B cell (primary cell): ENCODE measurements at regions not wholly inside any gene's neighbourhood (a gene's known extent, or its start where the extent isn't known, plus 50 kb on each side); places are given as distances from the start of the nearest gene placed in this dataset.

Experiments
- ATAC-seq: fragments of 200-7000 bp; cut with Tn5 transposase; one replicate; pipeline ENCODE4 v1.10.0; 2021; ENCODE audit warnings: low read depth, mild to moderate bottlenecking, moderate number of reproducible peaks, moderate library complexity
- CTCF ChIA-PET: fragments of 350-600 bp; sonication (Branson Sonifier 250); formaldehyde crosslinking; loops from one replicate; lab custom pipeline; 2021; ENCODE audit warnings: antibody characterized with exemption, inconsistent platforms; lab: Charles Lee
- POLR2A ChIA-PET: fragments of 350-600 bp; sonication (Branson Sonifier 250); formaldehyde crosslinking; loops from one replicate; lab custom pipeline; 2021; ENCODE audit warnings: antibody characterized with exemption; lab: Charles Lee
- DNase-seq: peaks from one replicate; pipeline ENCODE4 v3.0.0; 2013
- H2AFZ ChIP-seq: 2 replicates; pipeline ENCODE4 v1.6.1; 2012; ENCODE audit warnings: mild to moderate bottlenecking, low read depth, low read length; ENCODE audit not compliant: insufficient read depth, poor library complexity, severe bottlenecking
- H3K27ac ChIP-seq, 2 donors: 1 replicate in 1 of 2; 2 replicates in 1 of 2; pipeline ENCODE4 v1.5.1; 2012 to 2013; ENCODE audit warnings: low read length in 2 of 2, mild to moderate bottlenecking in 2 of 2, moderate library complexity in 1 of 2
- H3K27me3 ChIP-seq, 4 experiments: fragments of 200-600 bp in 1 of 4; sonication (generic) in 1 of 4; replicated peaks in 1 of 4; 1 replicate in 2 of 4; 2 replicates in 2 of 4; pipeline versions ENCODE4 v1.6.1 to v1.7.0; 2013 to 2016; ENCODE audit warnings: low read length in 3 of 4, mild to moderate bottlenecking in 2 of 4, mixed read lengths in 1 of 4, moderate library complexity in 1 of 4; ENCODE audit not compliant: insufficient read depth in 4 of 4, control insufficient read depth in 3 of 4; ENCODE audit errors: control extremely low read depth in 1 of 4
- H3K36me3 ChIP-seq, 2 experiments: replicated peaks in 1 of 2; 1 replicate in 1 of 2; 2 replicates in 1 of 2; pipeline versions ENCODE4 v1.6.1 to v1.7.1; 2013; ENCODE audit warnings: low read length in 1 of 2; ENCODE audit not compliant: insufficient read depth in 2 of 2, control insufficient read depth in 1 of 2; ENCODE audit errors: control extremely low read depth in 1 of 2, extremely low read depth in 1 of 2
- H3K4me1 ChIP-seq, 2 donors: fragments of 200-600 bp in 1 of 2; sonication (generic) in 1 of 2; 1 replicate in 1 of 2; 2 replicates in 1 of 2; pipeline versions ENCODE4 v1.5.1 to v1.6.1; 2013 to 2017; ENCODE audit warnings: low read length in 2 of 2; ENCODE audit not compliant: control insufficient read depth in 2 of 2, insufficient read depth in 2 of 2
- H3K4me2 ChIP-seq: replicated peaks from 2 replicates; pipeline ENCODE3; 2012; ENCODE audit warnings: mild to moderate bottlenecking, low read depth, low read length; ENCODE audit not compliant: poor library complexity, severe bottlenecking
- H3K4me3 ChIP-seq, 5 experiments: fragments of 200-600 bp in 1 of 5; sonication (generic) in 1 of 5; 1 replicate in 3 of 5; 2 replicates in 2 of 5; pipeline versions ENCODE4 v1.5.1 to v1.7.0; 2011 to 2016; ENCODE audit warnings: low read length in 4 of 5, mild to moderate bottlenecking in 4 of 5, low read depth in 2 of 5, control low read depth in 1 of 5, moderate library complexity in 1 of 5; ENCODE audit not compliant: insufficient read depth in 1 of 5; ENCODE audit errors: control extremely low read depth in 1 of 5, extremely low read depth in 1 of 5
- H3K79me2 ChIP-seq: fragments of 200-600 bp; sonication (generic); one replicate; pipeline ENCODE4 v1.6.0; 2016; ENCODE audit warnings: low read length; ENCODE audit not compliant: control insufficient read depth, insufficient read depth
- H3K9ac ChIP-seq: fragments of 200-600 bp; sonication (generic); 2 replicates; pipeline ENCODE4 v1.6.1; 2017; ENCODE audit warnings: mild to moderate bottlenecking, low read length, moderate library complexity
- H3K9me3 ChIP-seq, 3 donors: one replicate each; pipeline versions ENCODE4 v1.6.1 to v1.7.1; 2013; ENCODE audit warnings: low read length in 2 of 3; ENCODE audit not compliant: control insufficient read depth in 2 of 3, insufficient read depth in 1 of 3; ENCODE audit errors: control extremely low read depth in 1 of 3
- H4K20me1 ChIP-seq: 2 replicates; pipeline ENCODE4 v1.6.0; 2012; ENCODE audit warnings: mild to moderate bottlenecking, low read length; ENCODE audit not compliant: insufficient read depth, control insufficient read depth, poor library complexity, severe bottlenecking
- H3K27ac Mint-ChIP-seq: one replicate; pipeline ENCODE4 v1.8.0; 2021; ENCODE audit warnings: mixed read lengths
- H3K27me3 Mint-ChIP-seq: one replicate; pipeline ENCODE4 v1.8.0; 2021; ENCODE audit warnings: mixed read lengths
- H3K4me1 Mint-ChIP-seq: one replicate; pipeline ENCODE4 v1.8.0; 2021; ENCODE audit warnings: mixed read lengths
- H3K4me3 Mint-ChIP-seq: one replicate; pipeline ENCODE4 v1.8.0; 2021; ENCODE audit warnings: mixed read lengths
- H3K9me3 Mint-ChIP-seq: one replicate; pipeline ENCODE4 v1.8.0; 2022; ENCODE audit warnings: mixed read lengths; ENCODE audit not compliant: insufficient read depth
- CTCF ChIP-seq: fragments of 200-600 bp; IDR thresholded peaks from one replicate; pipeline ENCODE4 v1.8.0; 2022; ENCODE audit warnings: antibody characterized with exemption, mild to moderate bottlenecking
- EZH2 ChIP-seq: IDR thresholded peaks from 2 replicates; pipeline ENCODE4 v1.6.1; 2012; ENCODE audit warnings: borderline replicate concordance, low read depth, mild to moderate bottlenecking, moderate library complexity, low read length; ENCODE audit not compliant: insufficient read depth, poor library complexity, severe bottlenecking
- WGBS: methylation state at CpG from one replicate; pipeline ENCODE4 v1.1.5; 2013; ENCODE audit warnings: missing lambda C conversion rate; ENCODE audit not compliant: insufficient coverage; 5-methylcytosine and 5-hydroxymethylcytosine counted together
- intact Hi-C: fragments of 100-400 bp; cut with micrococcal nuclease; formaldehyde crosslinking; loops from one replicate; pipeline ENCODE4 v1.10.0; 2022

GRCh38 chr4:62526671-62527070 lies 1326.5 kb downstream of the ADGRL3 start:
- Histone ChIP-seq H3K4me1 (no peaks in the 10 kb centered on the region), H4K20me1 (no peaks in the 10 kb centered on the region), H3K4me3 (no peak overlapping the region), H3K36me3 (no peaks in the 10 kb centered on the region), H2AFZ (no peak overlapping the region), H3K9me3 (peaks cover 0 to 15% (median 0%) of the 10 kb centered on the region in 3 donors), H3K9ac (no peak overlapping the region), H3K27ac (no peak overlapping the region), H3K4me2 (no peak overlapping the region), H3K27me3 (no peaks in the 10 kb centered on the region), H3K79me2 (no peaks in the 10 kb centered on the region)
- Mint-ChIP-seq H3K4me3 (no peak overlapping the region), H3K9me3 (no peaks in the 10 kb centered on the region), H3K4me1 (no peaks in the 10 kb centered on the region), H3K27ac (no peak overlapping the region), H3K27me3 (no peaks in the 10 kb centered on the region)
- ATAC-seq = no peak
- POLR2A ChIA-PET = no interaction called here
- TF ChIP-seq CTCF (no peak), EZH2 (no peak)
- CTCF ChIA-PET = no interaction called here
- intact Hi-C loops = no loop called here
- 89% methylated on average over 12 of the region's 12 CpGs for WGBS
- no peak for DNase-seq

GRCh38 chr4:62523256-62523655 lies 1323.1 kb downstream of the ADGRL3 start:
- intact Hi-C loops = no loop called here

More at GRCh38 chr4:62523256-62523655, 1323.1 kb downstream of the ADGRL3 start:
- Mint-ChIP-seq H3K4me3 (no peak overlapping the region), H3K27ac (no peak overlapping the region), H3K4me1 (no peaks in the 10 kb centered on the region), H3K27me3 (no peaks in the 10 kb centered on the region), H3K9me3 (peaks cover 2% of the 10 kb centered on the region)
- Histone ChIP-seq H3K4me1 (no peaks in the 10 kb centered on the region), H3K4me2 (no peak overlapping the region), H3K79me2 (no peaks in the 10 kb centered on the region), H3K9me3 (peaks cover 0 to 15% (median 0%) of the 10 kb centered on the region in 3 donors), H4K20me1 (no peaks in the 10 kb centered on the region), H3K27me3 (no peaks in the 10 kb centered on the region), H3K27ac (no peak overlapping the region), H3K36me3 (no peaks in the 10 kb centered on the region), H3K4me3 (no peak overlapping the region), H3K9ac (no peak overlapping the region), H2AFZ (no peak overlapping the region)
- no peak for ATAC-seq
- ChIA-PET CTCF (no interaction called here), POLR2A (no interaction called here)
- DNase-seq = no peak
- TF ChIP-seq EZH2 = no peak
- no peak for TF ChIP-seq CTCF
